ENCODE measurements at regions not wholly inside any gene's neighbourhood (a gene's known extent, or its start where the extent isn't known, plus 50 kb on each side); places are given as distances from the start of the nearest gene placed in this dataset.
"Not testable (repeated sequence)": the region's sequence is repeated elsewhere in the genome, so short reads cannot be mapped to it uniquely, and the experiment has no call there.

GRCh38 chr7:37578350-37578749 is 105.2 kb upstream of the GPR141 start:
- no peaks in the 10 kb centered on the region for H3K9me3 Mint-ChIP-seq (ENCODE audit: low read depth)
- no peak overlapping the region for H3K27ac Mint-ChIP-seq (ENCODE audit: unreplicated experiment)
- no peak for TF ChIP-seq CTCF (IDR thresholded peaks at IDR 0.05)
- H3K4me1 Mint-ChIP-seq (ENCODE audit: low read depth), result no peaks in the 10 kb centered on the region
- DNase-seq (ENCODE audit: low spot score), result no peak
- H3K27me3 Mint-ChIP-seq (ENCODE audit: low read depth), result peaks cover 4% of the 10 kb centered on the region
- H3K36me3 Mint-ChIP-seq (ENCODE audit: low read depth), result no peaks in the 10 kb centered on the region
- no peak overlapping the region for H3K4me3 Mint-ChIP-seq (ENCODE audit: unreplicated experiment)

DNA sequence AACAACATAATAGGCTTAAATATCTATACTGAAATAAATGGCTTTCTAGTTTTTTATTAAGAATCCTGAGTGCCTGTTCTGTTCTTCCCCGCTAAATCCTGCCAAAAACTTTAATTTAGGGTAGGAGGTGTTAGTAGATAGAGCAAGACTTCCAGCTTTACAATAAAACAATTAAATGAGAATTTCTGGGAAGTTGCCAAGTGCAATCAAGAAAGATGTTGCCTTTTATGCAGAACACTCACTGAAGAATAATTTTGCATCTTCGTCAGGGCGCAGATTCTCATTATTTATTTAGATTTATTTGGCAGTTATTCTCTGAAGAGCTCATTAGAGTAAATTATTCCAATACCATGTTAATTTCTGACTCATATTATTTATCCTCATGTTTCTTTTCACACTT is 103.2 kb upstream of the GPR141 start:
- Mint-ChIP-seq H3K4me1 (ENCODE audit: low read depth) (no peaks in the 10 kb centered on the region), H3K27ac (ENCODE audit: unreplicated experiment) (no peak overlapping the region), H3K4me3 (ENCODE audit: unreplicated experiment) (no peak overlapping the region), H3K27me3 (ENCODE audit: low read depth) (peaks cover 4% of the 10 kb centered on the region), H3K36me3 (ENCODE audit: low read depth) (no peaks in the 10 kb centered on the region), H3K9me3 (ENCODE audit: low read depth) (no peaks in the 10 kb centered on the region)
- no peak for TF ChIP-seq CTCF (IDR thresholded peaks at IDR 0.05)
- no peak for DNase-seq (ENCODE audit: low spot score)

DNA sequence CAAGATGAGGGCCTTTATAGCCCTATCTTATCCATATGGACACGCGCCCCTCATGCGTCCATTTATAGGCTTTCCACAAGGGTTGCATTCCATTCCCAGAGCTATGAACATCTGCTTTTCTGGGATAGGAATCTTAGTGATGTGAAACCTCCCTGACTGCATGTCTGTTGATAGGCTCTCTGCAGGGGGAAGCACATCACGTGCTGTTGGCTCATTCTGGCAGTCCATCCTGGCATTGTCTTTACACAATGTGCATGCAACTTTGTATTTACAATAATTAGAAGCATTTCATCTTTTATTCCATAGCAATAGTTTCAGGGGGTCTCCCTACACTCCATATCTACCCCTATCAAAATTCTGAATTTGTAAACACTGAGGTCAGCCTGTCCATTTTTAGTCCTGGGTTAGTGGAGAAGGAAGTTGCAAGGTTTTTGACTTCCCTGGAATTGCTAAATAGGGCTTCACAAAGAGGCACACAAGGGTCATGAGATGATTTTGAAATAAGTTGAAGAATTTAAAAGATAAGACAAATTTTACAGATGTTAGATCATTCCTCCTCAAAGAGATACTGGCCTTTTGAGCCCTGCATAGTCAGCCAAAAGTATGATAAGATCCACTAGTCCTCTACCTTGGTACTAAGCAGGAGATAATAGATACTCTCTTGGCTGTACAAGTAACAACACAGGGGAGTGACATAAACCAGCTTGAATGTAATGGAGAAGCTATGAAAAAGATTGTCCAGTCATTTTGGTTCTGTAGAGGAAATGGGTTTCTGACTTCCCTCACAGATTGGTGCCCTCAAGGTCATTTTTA is 98.7 kb upstream of the GPR141 start:
- not testable (repeated sequence) for DNase-seq (ENCODE audit: low spot score); H3K27me3 Mint-ChIP-seq (ENCODE audit: low read depth); H3K4me1 Mint-ChIP-seq (ENCODE audit: low read depth); H3K27ac Mint-ChIP-seq (ENCODE audit: unreplicated experiment); H3K9me3 Mint-ChIP-seq (ENCODE audit: low read depth); H3K36me3 Mint-ChIP-seq (ENCODE audit: low read depth); H3K4me3 Mint-ChIP-seq (ENCODE audit: unreplicated experiment)

DNA sequence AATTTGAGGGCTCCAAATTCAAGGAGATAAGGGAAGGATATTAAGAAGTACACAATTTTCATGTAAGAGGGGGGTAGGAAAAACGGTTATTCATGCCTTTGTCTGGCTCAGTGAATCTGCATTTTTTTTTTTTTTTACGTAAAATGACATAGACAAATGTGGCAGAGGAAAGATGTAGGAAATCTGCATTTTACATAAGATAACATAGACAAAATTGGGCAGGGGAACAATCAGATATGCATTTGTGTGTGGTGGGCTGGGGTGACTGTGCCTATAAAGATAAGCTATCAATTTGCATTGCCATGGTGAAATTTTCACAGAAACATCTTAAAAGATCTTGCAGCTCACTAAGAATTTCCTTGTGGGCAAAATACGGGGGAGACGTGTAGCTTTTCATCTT is 92.7 kb upstream of the GPR141 start:
- Mint-ChIP-seq H3K4me1 (ENCODE audit: low read depth) (no peaks in the 10 kb centered on the region), H3K36me3 (ENCODE audit: low read depth) (no peaks in the 10 kb centered on the region), H3K27me3 (ENCODE audit: low read depth) (no peaks in the 10 kb centered on the region), H3K27ac (ENCODE audit: unreplicated experiment) (no peak overlapping the region), H3K4me3 (ENCODE audit: unreplicated experiment) (no peak overlapping the region), H3K9me3 (ENCODE audit: low read depth) (peaks cover 15% of the 10 kb centered on the region)
- TF ChIP-seq CTCF (IDR thresholded peaks at IDR 0.05), result no peak
- DNase-seq (ENCODE audit: low spot score), result no peak

- Mint-ChIP-seq H3K4me1 (ENCODE audit: low read depth) (no peaks in the 10 kb centered on the region), H3K9me3 (ENCODE audit: low read depth) (peaks cover 21% of the 10 kb centered on the region), H3K36me3 (ENCODE audit: low read depth) (no peaks in the 10 kb centered on the region), H3K27ac (ENCODE audit: unreplicated experiment) (no peak overlapping the region), H3K4me3 (ENCODE audit: unreplicated experiment) (no peak overlapping the region), H3K27me3 (ENCODE audit: low read depth) (no peaks in the 10 kb centered on the region)
- TF ChIP-seq CTCF (IDR thresholded peaks at IDR 0.05), result no peak
- DNase-seq (ENCODE audit: low spot score), result no peak
Observed at GRCh38 chr7:37592366-37592765, 91.2 kb upstream of the GPR141 start.

GRCh38 chr7:37594602-37595001 is 89.0 kb upstream of the GPR141 start:
- TF ChIP-seq CTCF (IDR thresholded peaks at IDR 0.05), result no peak
- H3K36me3 Mint-ChIP-seq (ENCODE audit: low read depth), result no peaks in the 10 kb centered on the region
- H3K4me3 Mint-ChIP-seq (ENCODE audit: unreplicated experiment), result no peak overlapping the region
- no peak for DNase-seq (ENCODE audit: low spot score)
- H3K27me3 Mint-ChIP-seq (ENCODE audit: low read depth), result no peaks in the 10 kb centered on the region
- peaks cover 15% of the 10 kb centered on the region for H3K9me3 Mint-ChIP-seq (ENCODE audit: low read depth)
- no peaks in the 10 kb centered on the region for H3K4me1 Mint-ChIP-seq (ENCODE audit: low read depth)
- no peak overlapping the region for H3K27ac Mint-ChIP-seq (ENCODE audit: unreplicated experiment)

Measured in chondrocyte (in vitro differentiated cells).